H9 (cell line): ENCODE measurements at regions not wholly inside any gene's neighbourhood (a gene's known extent, or its start where the extent isn't known, plus 50 kb on each side); places are given as distances from the start of the nearest gene placed in this dataset.

ENCODE experiments used
- DNase-seq: peaks from one replicate; pipeline ENCODE4 v3.0.0-alpha.2; 2017
- H2AFZ ChIP-seq: one replicate; pipeline ENCODE4 v1.6.1; 2013; ENCODE audit warnings: mild to moderate bottlenecking, low read length, control low read depth, moderate library complexity
- H2AK5ac ChIP-seq: 2 replicates; pipeline ENCODE4 v1.6.1; 2013; ENCODE audit warnings: low read length, control low read depth, mixed read lengths; ENCODE audit not compliant: insufficient read length
- H2BK120ac ChIP-seq: one replicate; pipeline ENCODE4 v1.6.1; 2013; ENCODE audit warnings: low read depth, mild to moderate bottlenecking, low read length, control low read depth, inconsistent platforms; ENCODE audit not compliant: poor library complexity, severe bottlenecking
- H2BK12ac ChIP-seq: 2 replicates; pipeline ENCODE4 v1.6.1; 2013; ENCODE audit warnings: low read length, control low read depth, mixed read lengths, low read depth; ENCODE audit not compliant: insufficient read length
- H2BK15ac ChIP-seq: 2 replicates; pipeline ENCODE4 v1.6.1; 2013; ENCODE audit warnings: low read depth, low read length, control low read depth
- H2BK20ac ChIP-seq: one replicate; pipeline ENCODE4 v1.6.1; 2013; ENCODE audit warnings: low read depth, mild to moderate bottlenecking, low read length, control low read depth, inconsistent platforms; ENCODE audit not compliant: poor library complexity, severe bottlenecking
- H2BK5ac ChIP-seq: 2 replicates; pipeline ENCODE4 v1.6.1; 2013; ENCODE audit warnings: low read length, control low read depth, mixed read lengths; ENCODE audit not compliant: insufficient read length
- H3K14ac ChIP-seq: 2 replicates; pipeline ENCODE4 v1.6.1; 2013; ENCODE audit warnings: low read length, control low read depth; ENCODE audit not compliant: insufficient read depth
- H3K18ac ChIP-seq: 2 replicates; pipeline ENCODE4 v1.6.1; 2013; ENCODE audit warnings: low read depth, mild to moderate bottlenecking, mixed read lengths, low read length, control low read depth; ENCODE audit not compliant: insufficient read length
- H3K23ac ChIP-seq: 2 replicates; pipeline ENCODE4 v1.6.1; 2013; ENCODE audit warnings: low read length, control low read depth, mixed read lengths, low read depth; ENCODE audit not compliant: insufficient read length
- H3K23me2 ChIP-seq: 2 replicates; pipeline ENCODE4 v1.6.1; 2013; ENCODE audit warnings: low read depth, mild to moderate bottlenecking, mixed read lengths, low read length, control low read depth; ENCODE audit not compliant: insufficient read length, poor library complexity, severe bottlenecking
- H3K27ac ChIP-seq: 2 replicates; pipeline ENCODE4 v1.5.1; 2013; ENCODE audit warnings: low read length, control low read depth, mixed read lengths, low read depth; ENCODE audit not compliant: insufficient read length
- H3K27me3 ChIP-seq: 2 replicates; pipeline ENCODE4 v1.6.1; 2013; ENCODE audit warnings: low read length, control low read depth, inconsistent platforms; ENCODE audit not compliant: insufficient read depth
- H3K4ac ChIP-seq: 2 replicates; pipeline ENCODE4 v1.6.1; 2013; ENCODE audit warnings: low read depth, mild to moderate bottlenecking, control low read depth, inconsistent platforms, low read length, moderate library complexity
- H3K4me1 ChIP-seq: 2 replicates; pipeline ENCODE4 v1.6.1; 2013; ENCODE audit warnings: low read length, control low read depth, inconsistent platforms; ENCODE audit not compliant: insufficient read depth
- H3K4me2 ChIP-seq: 2 replicates; pipeline ENCODE4 v1.6.1; 2013; ENCODE audit warnings: low read length, control low read depth, mixed read lengths; ENCODE audit not compliant: insufficient read length, insufficient read depth
- H3K56ac ChIP-seq: 2 replicates; pipeline ENCODE4 v1.6.1; 2013; ENCODE audit warnings: low read depth, mild to moderate bottlenecking, mixed read lengths, low read length, control low read depth; ENCODE audit not compliant: insufficient read length
- H3K79me1 ChIP-seq: 2 replicates; pipeline ENCODE4 v1.6.1; 2013; ENCODE audit warnings: low read depth, mild to moderate bottlenecking, moderate library complexity, low read length, control low read depth, inconsistent platforms; ENCODE audit not compliant: insufficient read depth, poor library complexity, severe bottlenecking
- H3K79me2 ChIP-seq: 2 replicates; pipeline ENCODE4 v1.6.1; 2013; ENCODE audit warnings: low read length, control low read depth, inconsistent platforms; ENCODE audit not compliant: insufficient read depth
- H3K9ac ChIP-seq: 2 replicates; pipeline ENCODE4 v1.6.1; 2013; ENCODE audit warnings: low read length, control low read depth, mixed read lengths; ENCODE audit not compliant: insufficient read length; ENCODE audit errors: extremely low read depth
- H3K9me3 ChIP-seq: one replicate; pipeline ENCODE4 v1.6.1; 2013; ENCODE audit warnings: low read depth, low read length, inconsistent platforms; ENCODE audit not compliant: control insufficient read depth
- H3T11ph ChIP-seq: one replicate; pipeline ENCODE4 v1.6.1; 2013; ENCODE audit warnings: mild to moderate bottlenecking, low read length, control low read depth, inconsistent platforms
- H4K20me1 ChIP-seq: one replicate; pipeline ENCODE4 v1.6.1; 2013; ENCODE audit not compliant: control insufficient read depth, insufficient read length, insufficient read depth
- H4K5ac ChIP-seq: 2 replicates; pipeline ENCODE4 v1.6.1; 2013; ENCODE audit warnings: low read depth, mild to moderate bottlenecking, mixed read lengths, low read length, control low read depth; ENCODE audit not compliant: insufficient read length
- H4K8ac ChIP-seq: replicated peaks from 2 replicates; pipeline ENCODE4 v1.6.1; 2013; ENCODE audit warnings: low read length, control low read depth, mixed read lengths, low read depth; ENCODE audit not compliant: insufficient read length
- H4K91ac ChIP-seq: 2 replicates; pipeline ENCODE4 v1.6.1; 2013; ENCODE audit warnings: low read depth, mild to moderate bottlenecking, moderate library complexity, mixed read lengths, low read length, control low read depth; ENCODE audit not compliant: insufficient read length
- H3K27ac Mint-ChIP-seq, 3 experiments: 2 replicates in 2 of 3; 3 replicates in 1 of 3; pipeline ENCODE4 v1.8.0; 2020 to 2021; ENCODE audit warnings: mixed read lengths in 3 of 3, mild to moderate bottlenecking in 1 of 3, moderate library complexity in 1 of 3
- H3K27me3 Mint-ChIP-seq: 2 replicates; pipeline ENCODE4 v1.8.0; 2021; ENCODE audit warnings: low read depth, mild to moderate bottlenecking, moderate library complexity, mixed read lengths
- H3K36me3 Mint-ChIP-seq, 3 experiments: 2 replicates in 2 of 3; 3 replicates in 1 of 3; pipeline ENCODE4 v1.8.0; 2020 to 2021; ENCODE audit warnings: low read depth in 3 of 3, mixed read lengths in 3 of 3; ENCODE audit not compliant: insufficient read depth in 1 of 3
- H3K4me1 Mint-ChIP-seq, 2 experiments: 2 replicates each; pipeline ENCODE4 v1.8.0; 2020; ENCODE audit warnings: mixed read lengths in 2 of 2
- H3K4me3 Mint-ChIP-seq, 2 experiments: 2 replicates in 1 of 2; 3 replicates in 1 of 2; pipeline ENCODE4 v1.8.0; 2020 to 2021; ENCODE audit warnings: mild to moderate bottlenecking in 2 of 2, mixed read lengths in 2 of 2, moderate library complexity in 1 of 2
- H3K9me3 Mint-ChIP-seq, 2 experiments: 2 replicates in 1 of 2; 3 replicates in 1 of 2; pipeline ENCODE4 v1.8.0; 2020; ENCODE audit warnings: mild to moderate bottlenecking in 2 of 2, mixed read lengths in 2 of 2, moderate library complexity in 1 of 2
- CTCF ChIP-seq: fragments of 200-600 bp; sonication (generic); conservative IDR thresholded peaks from 3 replicates; pipeline ENCODE4 v1.8.0; 2021; ENCODE audit warnings: antibody characterized with exemption, mild to moderate bottlenecking
- WGBS: extraction: QIAGEN DNeasy Blood & Tissue Kit; methylation state at CpG from one replicate; pipeline ENCODE4 v1.1.7; 2013; ENCODE audit warnings: missing lambda C conversion rate, low lambda C conversion rate, mixed read lengths; ENCODE audit not compliant: insufficient read length; ENCODE audit errors: extremely low coverage; 5-methylcytosine and 5-hydroxymethylcytosine counted together

DNA sequence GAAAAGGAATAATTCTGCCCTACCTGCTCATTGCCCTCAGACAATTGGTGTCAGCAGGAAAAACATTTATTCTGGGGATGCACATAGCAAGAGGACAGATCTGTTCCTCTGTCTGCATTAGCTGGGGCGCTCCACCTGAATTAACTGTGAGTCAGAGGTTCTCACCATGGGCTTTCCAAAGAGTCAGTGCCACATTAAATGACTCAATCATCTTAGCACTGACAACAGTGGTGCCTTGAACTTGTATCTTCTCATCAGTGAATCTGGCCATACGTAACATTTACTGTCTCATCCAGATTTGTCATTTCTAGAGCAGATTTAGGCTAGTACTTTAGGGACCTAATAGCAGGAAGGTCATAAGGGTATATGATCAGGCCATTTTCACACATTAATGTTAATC, 358.1 kb upstream of the CRIM1 start:
- Histone ChIP-seq H4K91ac (no peak overlapping the region), H3K23ac (no peak overlapping the region), H3K4me2 (no peak overlapping the region), H2BK120ac (no peak overlapping the region), H3T11ph (no peak overlapping the region), H3K79me1 (no peaks in the 10 kb centered on the region), H3K23me2 (no peaks in the 10 kb centered on the region), H3K9ac (no peak overlapping the region), H2AK5ac (no peak overlapping the region), H3K4me1 (no peaks in the 10 kb centered on the region), H3K27ac (no peak overlapping the region), H2BK20ac (no peak overlapping the region), H3K79me2 (no peaks in the 10 kb centered on the region), H4K5ac (no peak overlapping the region), H4K8ac (no peak overlapping the region), H4K20me1 (no peaks in the 10 kb centered on the region), H2BK5ac (no peak overlapping the region), H3K14ac (no peak overlapping the region), H3K56ac (no peak overlapping the region), H3K9me3 (no peaks in the 10 kb centered on the region), H2BK12ac (no peak overlapping the region), H3K4ac (no peak overlapping the region), H3K18ac (no peak overlapping the region), H2AFZ (no peak overlapping the region), H3K27me3 (no peaks in the 10 kb centered on the region), H2BK15ac (no peak overlapping the region)
- peaks cover 0 to 8% of the 10 kb centered on the region in 2 experiments; a peak in 3 of 5 replicates for H3K9me3 Mint-ChIP-seq
- no peak for TF ChIP-seq CTCF
- H3K4me3 Mint-ChIP-seq = no peak overlapping the region
- no peaks in the 10 kb centered on the region for H3K27me3 Mint-ChIP-seq
- no peak for DNase-seq
- peaks cover 0 to 9% (median 2%) of the 10 kb centered on the region in 3 experiments; a peak in 4 of 7 replicates for H3K36me3 Mint-ChIP-seq
- no peak overlapping the region for H3K27ac Mint-ChIP-seq
- no CpG with 5 or more reads among the region's 2 CpGs for WGBS
- peaks cover 0 to 4% of the 10 kb centered on the region in 2 experiments; a peak in 2 of 4 replicates for H3K4me1 Mint-ChIP-seq
